ENCODE measurements at regions not wholly inside any gene's neighbourhood (a gene's known extent, or its start where the extent isn't known, plus 50 kb on each side); places are given as distances from the start of the nearest gene placed in this dataset.

DNA sequence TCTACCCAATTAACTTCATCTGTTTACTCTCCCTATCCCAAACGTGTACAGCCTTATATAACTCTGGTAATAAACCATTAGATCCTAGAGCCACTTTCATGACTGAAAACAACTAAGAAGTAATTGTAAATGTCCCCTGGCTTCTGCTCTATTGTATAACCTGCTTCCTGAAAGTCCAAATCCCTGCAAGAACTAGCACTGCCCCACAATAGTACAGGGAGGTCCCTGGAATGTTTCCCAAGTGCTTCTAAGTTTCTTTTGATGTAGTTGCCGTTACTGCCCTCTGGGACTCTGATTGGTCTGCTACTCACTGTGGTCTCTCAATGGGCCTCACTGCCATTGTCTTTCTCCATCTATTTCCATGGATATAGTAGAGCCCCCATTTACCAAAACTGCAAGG is 764.0 kb upstream of the GHITM start:
- TF ChIP-seq POLR2A (IDR thresholded peaks at IDR 0.05; ENCODE audit: low read length) = no peak
- TF ChIP-seq CBX8 (IDR thresholded peaks at IDR 0.05) = no peak
- TF ChIP-seq CEBPB (IDR thresholded peaks at IDR 0.05) = no peak

All from A549 (cell line).